NK-92 treated with Interleukin-12 subunit alpha and Interleukin-12 subunit beta, amount 100 ng/mL, for 24 hours (cell line): ENCODE measurements at regions not wholly inside any gene's neighbourhood (a gene's known extent, or its start where the extent isn't known, plus 50 kb on each side); places are given as distances from the start of the nearest gene placed in this dataset.
"Not testable (repeated sequence)": the region's sequence is repeated elsewhere in the genome, so short reads cannot be mapped to it uniquely, and the experiment has no call there.

Experiments used
- DNase-seq: peaks from one replicate; lab custom pipeline; 2025; lab: John Stamatoyannopoulos, UW

GRCh38 chr2:4916094-4916493, 776.1 kb upstream of the SOX11 start:
- DNase-seq, result no peak

DNA sequence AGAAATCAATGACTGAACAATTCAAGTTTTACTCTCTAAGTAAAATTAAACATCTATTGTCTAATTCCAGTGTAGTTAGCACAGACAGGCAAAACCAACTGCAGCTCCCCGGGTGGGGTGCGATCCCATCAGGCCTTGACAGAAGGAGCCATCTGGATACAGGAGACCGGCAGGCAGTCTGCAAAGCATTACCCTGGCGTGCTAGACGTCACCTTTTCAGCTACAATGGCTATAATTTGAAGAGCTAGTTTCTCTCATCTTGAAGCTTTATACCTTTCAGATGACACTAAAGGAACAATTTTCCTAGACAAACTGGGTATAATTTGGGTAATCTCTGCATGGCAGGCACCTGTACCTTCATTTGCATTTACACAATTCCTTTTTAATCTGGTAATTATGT, 761.5 kb upstream of the SOX11 start:
- no peak for DNase-seq

- no peak for DNase-seq
These were observed 760.3 kb upstream of the SOX11 start for GRCh38 chr2:4931721-4932365.

GRCh38 chr2:4935291-4935690, 756.9 kb upstream of the SOX11 start:
- DNase-seq, result not testable (repeated sequence)

DNA sequence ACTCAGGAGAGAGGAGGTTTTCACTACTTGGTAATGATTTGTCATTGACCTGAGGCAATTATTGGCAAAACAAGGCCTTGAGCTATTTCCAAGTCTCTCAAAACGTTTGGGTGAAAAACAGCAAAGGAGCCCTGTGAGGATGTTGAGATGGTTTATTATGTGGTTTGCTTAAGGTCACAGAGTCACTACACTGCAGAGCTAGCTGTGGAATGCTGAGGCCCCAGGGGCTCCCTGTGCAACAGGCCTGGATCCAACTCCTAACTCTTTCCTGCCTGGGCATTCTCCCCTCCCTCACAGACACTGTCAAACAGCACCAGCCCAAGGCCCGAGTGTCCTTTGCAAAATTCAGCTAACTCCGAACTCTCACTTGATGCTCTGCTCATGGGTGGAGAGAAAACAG, 754.6 kb upstream of the SOX11 start:
- no peak for DNase-seq

GRCh38 chr2:4938206-4938605, 754.0 kb upstream of the SOX11 start:
- no peak for DNase-seq

DNA sequence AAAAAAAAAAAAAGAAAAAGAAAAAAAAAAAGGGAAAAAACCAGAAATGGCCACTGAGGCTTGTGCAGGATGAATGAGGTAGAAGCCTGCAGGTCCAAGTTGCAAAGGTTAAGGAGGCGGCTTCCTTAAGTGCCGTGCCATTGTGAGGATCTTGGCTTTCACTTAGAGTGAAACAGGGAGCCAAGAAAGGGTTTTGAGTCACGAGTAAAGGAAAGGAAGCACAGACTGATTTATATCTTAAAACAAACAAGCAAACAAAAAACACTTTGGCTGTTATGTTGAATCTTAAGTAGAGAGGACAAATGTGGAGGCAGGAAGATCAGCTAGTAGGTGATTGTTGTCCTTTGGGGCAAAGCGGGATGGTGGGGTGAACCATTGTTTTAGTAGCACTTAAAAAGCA, 749.7 kb upstream of the SOX11 start:
- no peak for DNase-seq

DNA sequence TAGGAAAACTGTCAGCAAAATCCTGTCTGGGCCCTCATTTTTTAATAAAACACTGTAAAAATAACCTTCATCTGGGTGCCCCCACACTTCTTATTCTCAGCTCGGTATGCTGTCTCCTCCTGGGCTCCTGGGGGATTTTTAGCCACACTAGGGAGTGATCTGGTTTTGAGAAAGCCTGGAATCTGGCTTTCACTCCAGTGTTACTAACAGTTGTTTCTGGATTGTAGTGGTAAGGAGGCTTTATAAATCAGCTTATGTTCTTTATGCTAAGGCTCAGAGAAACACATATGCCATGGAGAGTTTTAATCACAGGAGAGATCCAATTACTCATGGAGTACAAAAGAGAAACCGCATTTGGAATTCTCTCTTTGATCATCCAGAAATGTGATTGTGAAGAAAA, 744.3 kb upstream of the SOX11 start:
- DNase-seq, result no peak

DNA sequence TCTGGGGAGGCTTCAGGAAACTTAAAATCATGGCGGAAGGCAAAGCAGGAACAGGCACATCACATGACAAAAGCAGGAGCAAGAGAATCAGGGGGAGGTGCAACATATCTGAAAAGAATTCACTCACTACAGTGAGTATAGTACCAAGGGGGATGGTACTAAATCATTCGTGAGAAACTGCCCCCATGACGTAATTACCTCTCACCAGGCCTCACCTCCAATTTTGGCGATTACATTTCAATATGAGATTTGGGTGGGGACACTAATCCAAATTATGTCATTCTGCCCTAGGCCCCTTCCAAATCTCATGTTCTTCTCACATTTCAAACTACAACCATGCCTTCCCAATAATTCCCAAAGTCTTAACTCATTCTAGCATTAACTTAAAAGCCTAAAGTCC, 740.8 kb upstream of the SOX11 start:
- DNase-seq, result no peak

GRCh38 chr2:4959219-4959618, 733.0 kb upstream of the SOX11 start:
- no peak for DNase-seq

DNA sequence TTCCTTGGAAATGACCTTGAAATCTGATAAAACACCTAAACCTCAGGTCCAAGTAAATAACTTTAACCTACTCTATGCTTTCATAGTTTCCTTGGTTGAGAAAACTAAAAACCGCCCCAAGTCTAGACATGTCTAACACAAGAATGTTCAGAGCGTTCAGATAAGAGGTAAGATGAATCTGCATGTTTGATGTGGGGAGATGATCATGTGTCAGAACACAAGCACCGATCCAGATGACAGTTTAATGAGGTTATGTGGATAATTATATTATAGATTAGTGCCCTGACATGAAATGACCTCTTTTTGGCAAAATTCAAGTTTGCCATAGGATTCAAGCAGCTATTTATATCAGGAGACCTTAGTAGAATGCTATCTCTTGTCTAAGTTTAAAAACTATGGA, 729.8 kb upstream of the SOX11 start:
- no peak for DNase-seq

DNA sequence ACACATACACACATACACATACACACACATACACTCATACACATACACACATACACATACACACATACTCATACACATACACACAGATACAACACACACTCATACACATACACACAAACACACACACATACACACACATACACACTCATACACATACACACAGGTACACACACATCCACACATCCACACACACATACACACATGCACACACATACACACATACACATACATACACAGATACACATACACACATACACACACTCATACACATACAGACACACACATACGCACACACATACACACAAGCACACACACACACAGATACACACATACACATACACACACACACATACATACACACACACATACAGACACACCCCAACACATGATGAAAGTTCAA, 729.1 kb upstream of the SOX11 start:
- DNase-seq, result no peak

- DNase-seq, result no peak
These were observed 728.1 kb upstream of the SOX11 start for GRCh38 chr2:4964001-4964540.

DNA sequence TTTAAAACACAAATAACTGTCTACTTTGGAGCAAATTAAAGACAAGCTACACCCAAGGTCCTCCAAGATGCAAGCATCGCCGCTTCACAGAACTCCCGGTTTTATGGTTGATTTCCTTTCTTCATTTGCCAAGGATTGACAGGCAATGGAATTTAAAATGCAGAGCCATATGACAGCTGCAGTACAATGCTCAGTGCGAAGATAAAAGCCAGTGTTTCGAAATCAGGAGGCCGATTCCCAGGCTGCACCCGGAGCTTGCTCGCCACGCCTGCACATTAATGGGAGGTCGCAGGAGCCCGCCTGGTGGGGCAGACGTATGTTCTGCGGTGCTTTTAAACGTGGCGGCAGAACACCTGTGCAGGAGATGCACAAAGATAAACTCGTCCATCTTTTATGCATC, 727.6 kb upstream of the SOX11 start:
- no peak for DNase-seq

- DNase-seq, result no peak
These were observed 726.4 kb upstream of the SOX11 start for GRCh38 chr2:4965556-4966320.

GRCh38 chr2:4967206-4967605, 725.0 kb upstream of the SOX11 start:
- DNase-seq, result no peak

GRCh38 chr2:4972472-4972871, 719.7 kb upstream of the SOX11 start:
- DNase-seq, result no peak

DNA sequence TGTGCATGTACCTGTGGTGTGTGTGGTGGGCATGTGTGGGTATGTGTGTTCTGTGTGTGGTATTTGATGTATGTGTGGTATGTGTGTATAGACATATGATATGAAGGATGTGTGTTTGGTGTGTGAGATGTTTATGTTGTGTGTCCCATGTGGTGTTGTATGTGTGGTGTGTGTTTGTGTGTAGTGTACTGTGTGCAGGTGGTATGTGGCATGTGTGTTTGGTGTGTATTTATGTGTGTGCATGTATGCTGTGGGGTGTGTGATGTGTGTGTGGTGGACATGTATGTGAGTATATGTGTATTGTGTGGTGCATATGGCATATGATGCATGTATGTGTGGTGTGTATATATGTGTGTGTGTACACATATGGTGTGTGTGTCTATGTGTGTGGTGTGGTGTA, 718.8 kb upstream of the SOX11 start:
- DNase-seq, result no peak

- DNase-seq, result no peak
These were observed 718.2 kb upstream of the SOX11 start for GRCh38 chr2:4973973-4974372.

DNA sequence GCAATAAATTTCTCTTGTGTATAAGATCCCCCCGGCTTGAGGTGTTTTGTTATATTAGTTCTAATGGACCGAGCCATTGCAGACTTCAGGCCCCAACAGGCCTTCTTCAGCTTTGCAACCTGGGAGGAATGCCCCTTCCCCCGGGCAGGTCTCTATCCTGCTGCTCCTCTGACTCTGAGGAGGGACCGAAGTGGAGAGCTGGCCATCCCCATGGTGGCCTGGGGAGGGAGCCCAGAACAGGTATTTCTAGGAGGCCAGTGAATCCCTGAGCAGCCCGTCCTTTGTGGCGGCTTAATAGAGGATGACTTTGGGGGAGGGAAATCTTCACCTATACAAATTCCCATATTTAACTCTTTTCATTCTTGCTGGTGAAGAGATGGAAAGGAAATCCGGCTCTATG, 715.8 kb upstream of the SOX11 start:
- DNase-seq, result no peak

DNA sequence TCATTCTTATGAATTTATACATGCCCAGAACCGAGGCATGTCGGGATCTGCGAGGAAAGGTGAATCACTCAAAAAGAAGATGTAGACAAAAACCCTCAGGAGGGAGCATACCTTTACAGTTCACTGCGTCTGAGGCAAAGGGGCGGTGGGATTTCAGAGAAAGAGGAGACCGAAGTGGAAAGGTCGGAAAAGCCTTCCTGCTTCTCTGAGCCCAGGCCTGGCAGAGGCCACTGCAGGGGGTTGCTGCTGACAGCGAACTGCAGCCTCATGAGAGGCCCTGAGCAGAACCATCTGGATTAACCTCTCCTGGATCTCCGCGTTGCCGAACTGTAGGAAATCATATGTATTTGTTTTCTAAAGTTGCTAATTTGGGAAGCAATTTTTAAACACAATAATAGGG, 713.1 kb upstream of the SOX11 start:
- no peak for DNase-seq

- DNase-seq, result no peak
These were observed 711.2 kb upstream of the SOX11 start for GRCh38 chr2:4980995-4981394.

- no peak for DNase-seq
These were observed 710.3 kb upstream of the SOX11 start for GRCh38 chr2:4981802-4982409.
